ENCODE measurements at regions not wholly inside any gene's neighbourhood (a gene's known extent, or its start where the extent isn't known, plus 50 kb on each side); places are given as distances from the start of the nearest gene placed in this dataset.

DNA sequence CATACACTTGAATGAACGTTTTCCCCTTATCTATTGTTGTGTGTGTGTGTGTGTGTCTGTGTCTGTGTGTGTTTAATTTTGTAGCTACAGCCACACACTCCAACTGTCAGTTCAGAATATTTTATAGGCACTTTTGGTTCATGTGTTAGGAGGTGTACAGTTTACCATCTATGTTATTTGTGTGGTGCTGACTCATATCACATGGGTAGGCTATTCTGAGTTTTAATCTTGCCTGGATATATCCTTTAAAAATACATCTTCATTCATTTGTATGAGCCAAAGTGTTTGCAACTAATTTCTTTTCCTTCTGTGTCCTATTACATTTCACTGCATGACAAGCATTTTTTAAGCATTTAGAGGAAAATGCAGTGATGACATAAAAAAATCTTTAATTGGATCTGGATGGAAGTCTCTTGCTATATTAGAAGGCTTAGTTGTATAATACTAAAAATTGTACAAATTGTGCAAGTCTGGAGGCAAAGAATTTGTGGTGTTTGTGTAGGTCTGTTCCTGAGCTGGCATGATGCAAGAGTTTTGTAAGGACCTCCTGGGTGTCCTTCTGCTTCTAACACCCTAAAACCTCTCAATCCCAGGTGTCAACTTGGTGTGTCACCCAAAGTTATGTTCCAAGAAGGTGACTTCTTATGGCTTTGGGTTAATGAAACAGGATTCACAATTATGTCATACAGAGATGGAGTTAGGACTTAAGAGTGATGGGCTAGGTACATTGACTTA, 52.4 kb upstream of the HMHB1 start:
- no TSS peak for BruUV-seq (replicated peaks)
- Histone ChIP-seq H3K27ac (ENCODE audit: extremely low read depth, low read depth, low read length) (no peak overlapping the region), H3K9me1 (ENCODE audit: control insufficient read depth, insufficient read depth, low read length) (no peaks in the 10 kb centered on the region), H3K36me3 (ENCODE audit: control insufficient read depth, insufficient read depth, low read length) (no peaks in the 10 kb centered on the region), H3K4me2 (ENCODE audit: insufficient read depth, low read length) (no peak overlapping the region), H3K9me3 (replicated peaks; ENCODE audit: control insufficient read depth, insufficient read depth, low read depth, low read length) (no peaks in the 10 kb centered on the region), H3K4me3 (no peak overlapping the region), H3K27me3 (ENCODE audit: control insufficient read depth in 2 of 2, insufficient read depth in 2 of 2, low read length in 2 of 2) (no peaks in the 10 kb centered on the region), H2AFZ (ENCODE audit: low read depth, low read length) (no peak overlapping the region), H3K79me2 (ENCODE audit: control insufficient read depth, insufficient read depth, low read length) (no peaks in the 10 kb centered on the region), H3K9ac (ENCODE audit: insufficient read depth in 1 of 2, low read depth in 2 of 2, low read length in 2 of 2) (no peak overlapping the region), H3K4me1 (replicated peaks in 1 of 2; ENCODE audit: control insufficient read depth in 2 of 2, insufficient read depth in 2 of 2, low read length in 2 of 2) (no peaks in the 10 kb centered on the region), H4K20me1 (replicated peaks; ENCODE audit: control insufficient read depth, insufficient read depth, low read length) (no peaks in the 10 kb centered on the region)
- in situ Hi-C loops (cut with MboI), result no loop called here
- no peak for DNase-seq (ENCODE audit: extremely low read depth in 1 of 4, low spot score in 3 of 4)
- 0% methylated on average over 1 of the region's 1 CpG for WGBS (ENCODE audit: insufficient coverage, low coverage, missing lambda C conversion rate)
- ATAC-seq, result no peak
- no peak for FAIRE-seq
- POLR2A ChIA-PET, result no interaction called here
- intact Hi-C loops (cut with micrococcal nuclease), result no loop called here
- TF ChIP-seq, protein P1, sequence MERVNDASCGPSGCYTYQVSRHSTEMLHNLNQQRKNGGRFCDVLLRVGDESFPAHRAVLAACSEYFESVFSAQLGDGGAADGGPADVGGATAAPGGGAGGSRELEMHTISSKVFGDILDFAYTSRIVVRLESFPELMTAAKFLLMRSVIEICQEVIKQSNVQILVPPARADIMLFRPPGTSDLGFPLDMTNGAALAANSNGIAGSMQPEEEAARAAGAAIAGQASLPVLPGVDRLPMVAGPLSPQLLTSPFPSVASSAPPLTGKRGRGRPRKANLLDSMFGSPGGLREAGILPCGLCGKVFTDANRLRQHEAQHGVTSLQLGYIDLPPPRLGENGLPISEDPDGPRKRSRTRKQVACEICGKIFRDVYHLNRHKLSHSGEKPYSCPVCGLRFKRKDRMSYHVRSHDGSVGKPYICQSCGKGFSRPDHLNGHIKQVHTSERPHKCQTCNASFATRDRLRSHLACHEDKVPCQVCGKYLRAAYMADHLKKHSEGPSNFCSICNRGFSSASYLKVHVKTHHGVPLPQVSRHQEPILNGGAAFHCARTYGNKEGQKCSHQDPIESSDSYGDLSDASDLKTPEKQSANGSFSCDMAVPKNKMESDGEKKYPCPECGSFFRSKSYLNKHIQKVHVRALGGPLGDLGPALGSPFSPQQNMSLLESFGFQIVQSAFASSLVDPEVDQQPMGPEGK (CRISPR knock-in tag; IDR thresholded peaks at IDR 0.05; ENCODE audit: borderline replicate concordance), result no peak
- TF ChIP-seq CEBPG (CRISPR knock-in tag; IDR thresholded peaks at IDR 0.05), result no peak
- peak in 1 of 2 experiments; percentile 12; a peak in 1 of 4 replicates for TF ChIP-seq CEBPG (tag; conservative IDR thresholded peaks at IDR 0.05 in 1 of 2, IDR thresholded peaks at IDR 0.05 in 1 of 2)
- CTCF ChIA-PET (ENCODE audit: low intra/inter-chr PET ratio), result no interaction called here

Measured in K562 (cell line).